WTC11 (cell line): ENCODE measurements at regions not wholly inside any gene's neighbourhood (a gene's known extent, or its start where the extent isn't known, plus 50 kb on each side); places are given as distances from the start of the nearest gene placed in this dataset.

Experiments
- ATF2 ChIP-seq: sonication (generic); formaldehyde crosslinking; IDR thresholded peaks from 2 replicates; pipeline ENCODE4 v1.8.1; 2022; ENCODE audit warnings: low read depth, missing genetic modification reagents, borderline replicate concordance
- CREM ChIP-seq: sonication (generic); formaldehyde crosslinking; IDR thresholded peaks from 2 replicates; pipeline ENCODE4 v1.8.1; 2022; ENCODE audit warnings: mild to moderate bottlenecking, missing genetic modification reagents, moderate library complexity
- CTCF ChIP-seq: fragments of 200-600 bp; IDR thresholded peaks from 2 replicates; pipeline ENCODE4 v1.8.0; 2022; ENCODE audit warnings: antibody characterized with exemption
- JUN ChIP-seq: sonication (generic); formaldehyde crosslinking; IDR thresholded peaks from 2 replicates; pipeline ENCODE4 v1.8.0; 2023; ENCODE audit warnings: mild to moderate bottlenecking, missing genetic modification reagents
- SMAD4 ChIP-seq: sonication (generic); formaldehyde crosslinking; IDR thresholded peaks from 2 replicates; pipeline ENCODE4 v1.8.0; 2022; ENCODE audit warnings: mild to moderate bottlenecking, missing genetic modification reagents
- TF ChIP-seq, protein P1 (sequence below): sonication (generic); formaldehyde crosslinking; IDR thresholded peaks from 2 replicates; pipeline ENCODE4 v1.8.0; 2022; ENCODE audit warnings: mild to moderate bottlenecking, missing genetic modification reagents
- TF ChIP-seq, protein P2 (sequence below): sonication (generic); formaldehyde crosslinking; IDR thresholded peaks from 2 replicates; pipeline ENCODE4 v1.8.0; 2023; ENCODE audit warnings: missing genetic modification reagents

DNA sequence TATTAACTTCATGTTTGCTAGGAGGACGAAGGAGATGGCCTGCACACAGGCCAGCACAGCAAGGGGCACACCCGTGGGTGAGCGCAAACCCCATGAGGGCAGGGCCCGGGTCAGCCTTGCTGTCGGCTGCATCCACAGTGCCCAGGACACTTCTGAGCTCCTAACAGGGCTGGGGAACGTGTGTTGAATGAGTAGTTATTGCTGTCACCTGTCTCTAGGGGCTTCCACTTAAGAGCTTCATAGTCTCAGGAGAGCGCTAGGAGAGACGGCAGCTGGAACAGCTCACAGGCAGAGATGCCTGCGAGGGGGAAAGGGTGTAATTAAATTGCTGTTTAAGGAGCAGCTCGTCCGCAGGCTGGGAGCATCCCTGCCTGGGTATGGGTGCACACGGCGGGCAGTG is 91.4 kb upstream of the NEURL1B start:
- TF ChIP-seq, protein P1, sequence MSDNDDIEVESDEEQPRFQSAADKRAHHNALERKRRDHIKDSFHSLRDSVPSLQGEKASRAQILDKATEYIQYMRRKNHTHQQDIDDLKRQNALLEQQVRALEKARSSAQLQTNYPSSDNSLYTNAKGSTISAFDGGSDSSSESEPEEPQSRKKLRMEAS (CRISPR knock-in tag) = no peak
- TF ChIP-seq CTCF = no peak
- no peak for TF ChIP-seq ATF2 (CRISPR knock-in tag)
- TF ChIP-seq JUN (CRISPR knock-in tag) = no peak
- no peak for TF ChIP-seq CREM (CRISPR knock-in tag)
- TF ChIP-seq SMAD4 (CRISPR knock-in tag) = no peak
- TF ChIP-seq, protein P2, sequence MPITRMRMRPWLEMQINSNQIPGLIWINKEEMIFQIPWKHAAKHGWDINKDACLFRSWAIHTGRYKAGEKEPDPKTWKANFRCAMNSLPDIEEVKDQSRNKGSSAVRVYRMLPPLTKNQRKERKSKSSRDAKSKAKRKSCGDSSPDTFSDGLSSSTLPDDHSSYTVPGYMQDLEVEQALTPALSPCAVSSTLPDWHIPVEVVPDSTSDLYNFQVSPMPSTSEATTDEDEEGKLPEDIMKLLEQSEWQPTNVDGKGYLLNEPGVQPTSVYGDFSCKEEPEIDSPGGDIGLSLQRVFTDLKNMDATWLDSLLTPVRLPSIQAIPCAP = no peak
